NCI-H2029 (cell line): ENCODE measurements at regions not wholly inside any gene's neighbourhood (a gene's known extent, or its start where the extent isn't known, plus 50 kb on each side); places are given as distances from the start of the nearest gene placed in this dataset.

ENCODE experiments used
- DNase-seq: peaks from one replicate; lab custom pipeline; 2025; lab: John Stamatoyannopoulos, UW

- DNase-seq = no peak
These were observed 401.3 kb upstream of the KIF2A start for GRCh38 chr5:61904730-61905129.

GRCh38 chr5:61905613-61906012 is 400.4 kb upstream of the KIF2A start:
- no peak for DNase-seq

GRCh38 chr5:61906820-61907219 is 399.2 kb upstream of the KIF2A start:
- no peak for DNase-seq

- DNase-seq = no peak
These were observed 398.0 kb upstream of the KIF2A start for GRCh38 chr5:61907995-61908394.

GRCh38 chr5:61910771-61911170 is 395.2 kb upstream of the KIF2A start:
- DNase-seq = no peak

- DNase-seq = no peak
These were observed 393.4 kb upstream of the KIF2A start for GRCh38 chr5:61912559-61912958.

- no peak for DNase-seq
These were observed 390.4 kb upstream of the KIF2A start for GRCh38 chr5:61915646-61916045.

- DNase-seq = no peak
These were observed 389.1 kb upstream of the KIF2A start for GRCh38 chr5:61916621-61917620.

- no peak for DNase-seq
These were observed 387.4 kb upstream of the KIF2A start for GRCh38 chr5:61918611-61919010.

- DNase-seq = peak; percentile 80
These were observed 386.1 kb upstream of the KIF2A start for GRCh38 chr5:61919920-61920319.

- DNase-seq = no peak
These were observed 381.8 kb upstream of the KIF2A start for GRCh38 chr5:61924251-61924650.

GRCh38 chr5:61926911-61927310 is 379.1 kb upstream of the KIF2A start:
- DNase-seq = no peak

- DNase-seq = no peak
These were observed 374.8 kb upstream of the KIF2A start for GRCh38 chr5:61931236-61931635.

GRCh38 chr5:61933787-61934626 is 372.0 kb upstream of the KIF2A start:
- peak; percentile 82 for DNase-seq

- no peak for DNase-seq
These were observed 364.4 kb upstream of the KIF2A start for GRCh38 chr5:61941637-61942036.

GRCh38 chr5:61942462-61943049 is 363.4 kb upstream of the KIF2A start:
- no peak for DNase-seq

GRCh38 chr5:61943713-61944112 is 362.3 kb upstream of the KIF2A start:
- DNase-seq = no peak

GRCh38 chr5:61948151-61948550 is 357.9 kb upstream of the KIF2A start:
- DNase-seq = no peak

GRCh38 chr5:61949054-61949678 is 356.8 kb upstream of the KIF2A start:
- no peak for DNase-seq

GRCh38 chr5:61949679-61950435 is 356.1 kb upstream of the KIF2A start:
- no peak for DNase-seq

GRCh38 chr5:61951295-61951694 is 354.7 kb upstream of the KIF2A start:
- DNase-seq = no peak
